ENCODE measurements at regions not wholly inside any gene's neighbourhood (a gene's known extent, or its start where the extent isn't known, plus 50 kb on each side); places are given as distances from the start of the nearest gene placed in this dataset.
"Not testable (repeated sequence)": the region's sequence is repeated elsewhere in the genome, so short reads cannot be mapped to it uniquely, and the experiment has no call there.

GRCh38 chr7:19284596-19285300, 139.5 kb upstream of the FERD3L start:
- TF ChIP-seq CTCF (conservative IDR thresholded peaks at IDR 0.05; ENCODE audit: low read depth) = no peak
- DNase-seq (ENCODE audit: low spot score) = peak; percentile 24

DNA sequence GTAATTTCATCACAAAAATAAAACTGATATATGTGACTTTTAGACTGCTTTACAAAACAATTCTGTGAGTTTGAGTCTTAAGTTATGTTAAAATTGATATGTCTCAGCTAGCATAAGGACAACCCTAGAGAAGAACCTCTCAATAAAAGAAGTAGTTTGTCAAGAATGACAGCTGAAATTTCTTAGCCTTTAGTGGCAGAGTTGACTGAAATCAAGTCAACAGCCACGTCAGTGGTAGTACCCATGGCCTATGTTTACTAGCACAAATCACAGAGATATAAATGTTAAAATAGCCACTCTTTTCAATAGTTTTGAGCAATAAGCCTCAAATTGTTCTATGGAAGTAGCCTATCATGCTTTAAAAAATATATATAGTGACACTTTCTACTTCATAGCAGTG, 138.9 kb upstream of the FERD3L start:
- DNase-seq (ENCODE audit: low spot score) = no peak
- ChIA-PET CTCF (no interaction called here), POLR2A (ENCODE audit: low non-redundant PET) (no interaction called here)
- no peak for TF ChIP-seq CTCF (conservative IDR thresholded peaks at IDR 0.05; ENCODE audit: low read depth)
- no peak overlapping the region for H3K27ac ChIP-seq

More at GRCh38 chr7:19284596-19285300, 139.5 kb upstream of the FERD3L start:
- ChIA-PET CTCF (no interaction called here), POLR2A (ENCODE audit: low non-redundant PET) (no interaction called here)
- no peak overlapping the region for H3K27ac ChIP-seq

GRCh38 chr7:19275000-19275399, 129.8 kb upstream of the FERD3L start:
- DNase-seq (ENCODE audit: low spot score) = no peak
- POLR2A ChIA-PET (ENCODE audit: low non-redundant PET) = no interaction called here
- H3K27ac ChIP-seq = no peak overlapping the region
- no peak for TF ChIP-seq CTCF (conservative IDR thresholded peaks at IDR 0.05; ENCODE audit: low read depth)
- CTCF ChIA-PET = no interaction called here

DNA sequence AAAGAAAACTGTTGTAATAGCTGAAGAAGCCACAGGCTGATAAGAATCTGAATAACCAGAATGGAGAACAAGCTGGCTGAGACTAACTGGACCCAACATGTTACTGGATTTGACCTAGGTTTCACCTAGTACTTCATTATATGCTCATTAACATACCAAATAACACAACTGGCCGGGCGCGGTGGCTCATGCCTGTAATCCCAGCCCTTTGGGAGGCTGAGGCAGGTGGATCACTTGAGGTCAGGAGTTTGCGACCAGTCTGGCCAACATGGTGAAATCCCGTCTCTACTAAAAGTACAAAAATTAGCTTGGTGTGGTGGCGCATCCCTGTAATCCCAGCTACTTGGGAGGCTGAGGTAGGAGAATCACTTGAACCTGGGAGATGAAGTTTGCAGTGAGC, 127.1 kb upstream of the FERD3L start:
- H3K27ac ChIP-seq, CTCF ChIA-PET: not testable (repeated sequence)

GRCh38 chr7:19269301-19269700, 124.1 kb upstream of the FERD3L start:
- ChIA-PET CTCF (no interaction called here), POLR2A (ENCODE audit: low non-redundant PET) (no interaction called here)
- DNase-seq (ENCODE audit: low spot score) = no peak
- no peak for TF ChIP-seq CTCF (conservative IDR thresholded peaks at IDR 0.05; ENCODE audit: low read depth)
- no peak overlapping the region for H3K27ac ChIP-seq

More for the DNA sequence above, 127.1 kb upstream of the FERD3L start:
- DNase-seq (ENCODE audit: low spot score); POLR2A ChIA-PET (ENCODE audit: low non-redundant PET): not testable (repeated sequence)

GRCh38 chr7:19268737-19269136, 123.5 kb upstream of the FERD3L start:
- DNase-seq (ENCODE audit: low spot score) = no peak
- TF ChIP-seq CTCF (conservative IDR thresholded peaks at IDR 0.05; ENCODE audit: low read depth) = no peak
- H3K27ac ChIP-seq = no peak overlapping the region
- POLR2A ChIA-PET (ENCODE audit: low non-redundant PET) = no interaction called here
- CTCF ChIA-PET = no interaction called here

- ChIA-PET CTCF (no interaction called here), POLR2A (ENCODE audit: low non-redundant PET) (no interaction called here)
- DNase-seq (ENCODE audit: low spot score) = no peak
- no peak overlapping the region for H3K27ac ChIP-seq
- TF ChIP-seq CTCF (conservative IDR thresholded peaks at IDR 0.05; ENCODE audit: low read depth) = no peak
Observed at GRCh38 chr7:19262826-19263225, 117.6 kb upstream of the FERD3L start.

Data from RWPE1 (cell line).